ENCODE measurements at regions not wholly inside any gene's neighbourhood (a gene's known extent, or its start where the extent isn't known, plus 50 kb on each side); places are given as distances from the start of the nearest gene placed in this dataset.

DNA sequence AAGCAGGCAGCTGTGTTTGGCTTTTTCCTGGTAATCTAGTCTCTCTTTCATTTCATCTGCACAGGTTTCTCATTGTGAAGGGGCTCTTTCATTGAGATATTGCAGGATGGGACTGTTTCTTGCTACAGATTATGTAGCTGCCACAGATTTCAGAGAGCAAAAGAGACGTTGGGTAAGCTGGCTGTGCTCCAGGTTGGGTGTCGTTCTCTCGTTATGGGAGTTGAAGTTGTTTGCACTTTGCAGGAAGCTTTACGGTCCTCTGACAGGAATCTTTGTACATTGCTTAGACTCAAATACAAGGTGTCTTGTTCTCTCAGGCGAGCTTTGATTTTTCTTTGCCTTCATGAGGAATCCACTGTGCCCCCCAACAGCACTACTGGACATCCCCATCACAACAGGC lies 72.4 kb downstream of the RBMY1D start:
- ATAC-seq = no peak
- peaks cover 89% of the 10 kb centered on the region for H3K9me3 Mint-ChIP-seq
- H3K27me3 ChIP-seq (ENCODE audit: insufficient read depth) = no peaks in the 10 kb centered on the region

DNA sequence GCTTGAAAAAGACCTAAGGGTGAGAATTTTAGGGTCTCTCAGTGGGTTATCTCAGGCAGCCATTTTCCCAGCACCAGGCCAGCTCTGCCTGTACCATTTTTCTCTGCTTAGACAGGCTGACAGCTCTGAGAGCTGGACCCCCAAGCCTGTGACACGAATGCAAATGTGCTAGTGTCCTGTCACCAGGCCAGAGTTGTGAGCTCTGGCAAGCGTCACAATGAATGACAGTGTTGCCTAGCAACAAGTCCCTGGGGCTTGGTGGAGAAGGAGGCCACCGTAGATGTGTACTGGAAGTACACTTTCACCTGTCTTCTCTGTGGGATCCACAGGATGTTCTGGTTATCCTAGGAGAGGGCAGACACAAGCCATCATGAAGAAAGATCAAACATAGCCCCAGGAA lies 66.7 kb downstream of the RBMY1D start:
- Mint-ChIP-seq H3K36me3 (ENCODE audit: low read depth) (peaks cover 4% of the 10 kb centered on the region; the same call in 2 of the 3 replicates), H3K4me1 (no peaks in the 10 kb centered on the region), H3K4me3 (no peak overlapping the region), H3K27me3 (ENCODE audit: insufficient read depth, low read depth, poor library complexity) (no peaks in the 10 kb centered on the region), H3K27ac (no peak overlapping the region), H3K9me3 (peaks cover 84% of the 10 kb centered on the region)
- DNase-seq (ENCODE audit: low spot score) (no peak), ATAC-seq (no peak)
- Histone ChIP-seq H3K36me3 (ENCODE audit: insufficient read depth) (no peaks in the 10 kb centered on the region), H4K20me1 (replicated peaks; ENCODE audit: insufficient read depth) (no peaks in the 10 kb centered on the region), H3F3A (replicated peaks; ENCODE audit: low read depth) (no peaks in the 10 kb centered on the region), H3K4me1 (ENCODE audit: insufficient read depth) (no peaks in the 10 kb centered on the region), H3K79me2 (replicated peaks; ENCODE audit: insufficient read depth) (no peaks in the 10 kb centered on the region), H3K27ac (ENCODE audit: low read depth) (no peak overlapping the region), H3K4me2 (no peak overlapping the region), H3K9me2 (ENCODE audit: insufficient read depth) (no peaks in the 10 kb centered on the region), H3K27me3 (ENCODE audit: insufficient read depth) (no peaks in the 10 kb centered on the region), H2AFZ (no peak overlapping the region), H3K4me3 (no peak overlapping the region)
- TF ChIP-seq, protein P1, sequence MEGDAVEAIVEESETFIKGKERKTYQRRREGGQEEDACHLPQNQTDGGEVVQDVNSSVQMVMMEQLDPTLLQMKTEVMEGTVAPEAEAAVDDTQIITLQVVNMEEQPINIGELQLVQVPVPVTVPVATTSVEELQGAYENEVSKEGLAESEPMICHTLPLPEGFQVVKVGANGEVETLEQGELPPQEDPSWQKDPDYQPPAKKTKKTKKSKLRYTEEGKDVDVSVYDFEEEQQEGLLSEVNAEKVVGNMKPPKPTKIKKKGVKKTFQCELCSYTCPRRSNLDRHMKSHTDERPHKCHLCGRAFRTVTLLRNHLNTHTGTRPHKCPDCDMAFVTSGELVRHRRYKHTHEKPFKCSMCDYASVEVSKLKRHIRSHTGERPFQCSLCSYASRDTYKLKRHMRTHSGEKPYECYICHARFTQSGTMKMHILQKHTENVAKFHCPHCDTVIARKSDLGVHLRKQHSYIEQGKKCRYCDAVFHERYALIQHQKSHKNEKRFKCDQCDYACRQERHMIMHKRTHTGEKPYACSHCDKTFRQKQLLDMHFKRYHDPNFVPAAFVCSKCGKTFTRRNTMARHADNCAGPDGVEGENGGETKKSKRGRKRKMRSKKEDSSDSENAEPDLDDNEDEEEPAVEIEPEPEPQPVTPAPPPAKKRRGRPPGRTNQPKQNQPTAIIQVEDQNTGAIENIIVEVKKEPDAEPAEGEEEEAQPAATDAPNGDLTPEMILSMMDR (conservative IDR thresholded peaks at IDR 0.05; ENCODE audit: low read depth in 2 of 2) = no peak
- TF ChIP-seq EZH2 (IDR thresholded peaks at IDR 0.05; ENCODE audit: low read depth, unreplicated experiment) (no peak), EZH2phosphoT487 (IDR thresholded peaks at IDR 0.05; ENCODE audit: unreplicated experiment) (no peak)
- TF ChIP-seq, protein P2, sequence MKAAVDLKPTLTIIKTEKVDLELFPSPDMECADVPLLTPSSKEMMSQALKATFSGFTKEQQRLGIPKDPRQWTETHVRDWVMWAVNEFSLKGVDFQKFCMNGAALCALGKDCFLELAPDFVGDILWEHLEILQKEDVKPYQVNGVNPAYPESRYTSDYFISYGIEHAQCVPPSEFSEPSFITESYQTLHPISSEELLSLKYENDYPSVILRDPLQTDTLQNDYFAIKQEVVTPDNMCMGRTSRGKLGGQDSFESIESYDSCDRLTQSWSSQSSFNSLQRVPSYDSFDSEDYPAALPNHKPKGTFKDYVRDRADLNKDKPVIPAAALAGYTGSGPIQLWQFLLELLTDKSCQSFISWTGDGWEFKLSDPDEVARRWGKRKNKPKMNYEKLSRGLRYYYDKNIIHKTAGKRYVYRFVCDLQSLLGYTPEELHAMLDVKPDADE (IDR thresholded peaks at IDR 0.05) = no peak

More for the DNA sequence above, 72.4 kb downstream of the RBMY1D start:
- Histone ChIP-seq H3K4me1 (ENCODE audit: insufficient read depth) (no peaks in the 10 kb centered on the region), H3K4me3 (no peak overlapping the region), H3F3A (replicated peaks; ENCODE audit: low read depth) (no peaks in the 10 kb centered on the region), H3K79me2 (replicated peaks; ENCODE audit: insufficient read depth) (no peaks in the 10 kb centered on the region), H4K20me1 (replicated peaks; ENCODE audit: insufficient read depth) (no peaks in the 10 kb centered on the region), H3K27ac (ENCODE audit: low read depth) (no peak overlapping the region), H2AFZ (no peak overlapping the region), H3K9me2 (ENCODE audit: insufficient read depth) (no peaks in the 10 kb centered on the region), H3K4me2 (no peak overlapping the region), H3K36me3 (ENCODE audit: insufficient read depth) (no peaks in the 10 kb centered on the region)
- DNase-seq (ENCODE audit: low spot score) = no peak
- no peaks in the 10 kb centered on the region for H3K4me1 Mint-ChIP-seq
- no peak overlapping the region for H3K4me3 Mint-ChIP-seq
- no peak overlapping the region for H3K27ac Mint-ChIP-seq
- TF ChIP-seq, protein P1 (conservative IDR thresholded peaks at IDR 0.05; ENCODE audit: low read depth in 2 of 2) = no peak
- no peak for TF ChIP-seq STAT1 (IDR thresholded peaks at IDR 0.05; ENCODE audit: unreplicated experiment)
- TF ChIP-seq JUNB (IDR thresholded peaks at IDR 0.05; ENCODE audit: unreplicated experiment) = no peak
- no peak for TF ChIP-seq EZH2phosphoT487 (IDR thresholded peaks at IDR 0.05; ENCODE audit: unreplicated experiment)
- TF ChIP-seq, protein P3, sequence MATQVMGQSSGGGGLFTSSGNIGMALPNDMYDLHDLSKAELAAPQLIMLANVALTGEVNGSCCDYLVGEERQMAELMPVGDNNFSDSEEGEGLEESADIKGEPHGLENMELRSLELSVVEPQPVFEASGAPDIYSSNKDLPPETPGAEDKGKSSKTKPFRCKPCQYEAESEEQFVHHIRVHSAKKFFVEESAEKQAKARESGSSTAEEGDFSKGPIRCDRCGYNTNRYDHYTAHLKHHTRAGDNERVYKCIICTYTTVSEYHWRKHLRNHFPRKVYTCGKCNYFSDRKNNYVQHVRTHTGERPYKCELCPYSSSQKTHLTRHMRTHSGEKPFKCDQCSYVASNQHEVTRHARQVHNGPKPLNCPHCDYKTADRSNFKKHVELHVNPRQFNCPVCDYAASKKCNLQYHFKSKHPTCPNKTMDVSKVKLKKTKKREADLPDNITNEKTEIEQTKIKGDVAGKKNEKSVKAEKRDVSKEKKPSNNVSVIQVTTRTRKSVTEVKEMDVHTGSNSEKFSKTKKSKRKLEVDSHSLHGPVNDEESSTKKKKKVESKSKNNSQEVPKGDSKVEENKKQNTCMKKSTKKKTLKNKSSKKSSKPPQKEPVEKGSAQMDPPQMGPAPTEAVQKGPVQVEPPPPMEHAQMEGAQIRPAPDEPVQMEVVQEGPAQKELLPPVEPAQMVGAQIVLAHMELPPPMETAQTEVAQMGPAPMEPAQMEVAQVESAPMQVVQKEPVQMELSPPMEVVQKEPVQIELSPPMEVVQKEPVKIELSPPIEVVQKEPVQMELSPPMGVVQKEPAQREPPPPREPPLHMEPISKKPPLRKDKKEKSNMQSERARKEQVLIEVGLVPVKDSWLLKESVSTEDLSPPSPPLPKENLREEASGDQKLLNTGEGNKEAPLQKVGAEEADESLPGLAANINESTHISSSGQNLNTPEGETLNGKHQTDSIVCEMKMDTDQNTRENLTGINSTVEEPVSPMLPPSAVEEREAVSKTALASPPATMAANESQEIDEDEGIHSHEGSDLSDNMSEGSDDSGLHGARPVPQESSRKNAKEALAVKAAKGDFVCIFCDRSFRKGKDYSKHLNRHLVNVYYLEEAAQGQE (IDR thresholded peaks at IDR 0.05; ENCODE audit: unreplicated experiment) = no peak
- no peak for TF ChIP-seq CREB1 (CRISPR knock-in tag; IDR thresholded peaks at IDR 0.05; ENCODE audit: low read depth)
- no peak for TF ChIP-seq ZNF114 (CRISPR knock-in tag; IDR thresholded peaks at IDR 0.05)
- no peak for TF ChIP-seq NANOG (IDR thresholded peaks at IDR 0.05; ENCODE audit: borderline replicate concordance)
- peaks cover 2% of the 10 kb centered on the region for H3K27me3 Mint-ChIP-seq (ENCODE audit: insufficient read depth, low read depth, poor library complexity)
- peaks cover 9% of the 10 kb centered on the region; the same call in 2 of the 3 replicates for H3K36me3 Mint-ChIP-seq (ENCODE audit: low read depth)
